Neural cell (in vitro differentiated cells): ENCODE measurements at regions not wholly inside any gene's neighbourhood (a gene's known extent, or its start where the extent isn't known, plus 50 kb on each side); places are given as distances from the start of the nearest gene placed in this dataset.

Experiments
- H2AFZ ChIP-seq: fragments of 200-600, 300-800 bp; sonication (generic), shearing (Covaris generic); 2 replicates; pipeline ENCODE4 v1.6.0; 2014; ENCODE audit warnings: low read depth, mild to moderate bottlenecking, antibody characterized with exemption, low read length, moderate library complexity
- H3F3A ChIP-seq: fragments of 200-600 bp; shearing (Covaris generic); 2 replicates; pipeline ENCODE4 v1.6.1; 2016; ENCODE audit warnings: mild to moderate bottlenecking, moderate library complexity, mixed read lengths, antibody characterized with exemption, low read length; ENCODE audit not compliant: insufficient read depth, poor library complexity, severe bottlenecking
- H3K27ac ChIP-seq: fragments of 200-600, 300-800 bp; sonication (generic), shearing (Covaris generic); 2 replicates; pipeline ENCODE4 v1.5.1; 2014; ENCODE audit warnings: mild to moderate bottlenecking, low read length, moderate library complexity
- H3K27me3 ChIP-seq: fragments of 300-800, 200-600 bp; sonication (generic), shearing (Covaris generic); 2 replicates; pipeline ENCODE4 v1.6.0; 2014; ENCODE audit warnings: mild to moderate bottlenecking, low read depth, low read length, moderate library complexity; ENCODE audit not compliant: insufficient read depth
- H3K36me3 ChIP-seq: fragments of 300-800, 200-600 bp; sonication (generic), shearing (Covaris generic); 2 replicates; pipeline ENCODE4 v1.5.1; 2014; ENCODE audit warnings: mild to moderate bottlenecking, antibody characterized with exemption, low read length, moderate library complexity; ENCODE audit not compliant: insufficient read depth
- H3K4me2 ChIP-seq: fragments of 300-800, 200-600 bp; sonication (generic), shearing (Covaris generic); 2 replicates; pipeline ENCODE4 v1.6.0; 2014; ENCODE audit warnings: mild to moderate bottlenecking, low read length
- H3K4me3 ChIP-seq: fragments of 300-800, 200-600 bp; sonication (generic), shearing (Covaris generic); 2 replicates; pipeline ENCODE4 v1.5.1; 2014; ENCODE audit warnings: mild to moderate bottlenecking, low read length, moderate library complexity
- H3K79me2 ChIP-seq: fragments of 200-600 bp; shearing (Covaris generic); replicated peaks from 2 replicates; pipeline ENCODE4 v1.6.0; 2014; ENCODE audit warnings: mild to moderate bottlenecking, low read length, moderate library complexity; ENCODE audit not compliant: insufficient read depth
- H3K9ac ChIP-seq: fragments of 300-800, 200-600 bp; sonication (generic), shearing (Covaris generic); 2 replicates; pipeline ENCODE4 v1.6.1; 2016; ENCODE audit warnings: mild to moderate bottlenecking, low read length, mixed read lengths
- H3K9me2 ChIP-seq: fragments of 200-600 bp; shearing (Covaris generic); 2 replicates; pipeline ENCODE4 v1.6.1; 2016; ENCODE audit warnings: mild to moderate bottlenecking, low read length, mixed read lengths; ENCODE audit not compliant: insufficient read depth
- H3K9me3 ChIP-seq: fragments of 200-600, 300-800 bp; sonication (generic), shearing (Covaris generic); 2 replicates; pipeline ENCODE4 v1.6.1; 2016; ENCODE audit warnings: mild to moderate bottlenecking, mixed run types, low read length, moderate library complexity, mixed read lengths
- H4K20me1 ChIP-seq: fragments of 200-600 bp; shearing (Covaris generic); 2 replicates; pipeline ENCODE4 v1.6.1; 2016; ENCODE audit warnings: mild to moderate bottlenecking, mixed run types; ENCODE audit not compliant: insufficient read depth
- CTCF ChIP-seq: fragments of 450-650 bp; IDR thresholded peaks from 2 replicates; pipeline ENCODE4 v1.5.1; 2014; ENCODE audit warnings: antibody characterized with exemption, mild to moderate bottlenecking, moderate library complexity; ENCODE audit not compliant: poor library complexity, severe bottlenecking
- EP300 ChIP-seq: fragments of 450-650 bp; conservative IDR thresholded peaks from 2 replicates; pipeline ENCODE4 v1.6.1; 2014; ENCODE audit warnings: antibody characterized with exemption, mild to moderate bottlenecking, moderate library complexity; ENCODE audit not compliant: poor library complexity, severe bottlenecking
- EZH2 ChIP-seq: fragments of 200-600, 300-800 bp; shearing (Covaris generic), sonication (generic); IDR thresholded peaks from 2 replicates; pipeline ENCODE4 v1.6.1; 2014; ENCODE audit warnings: antibody characterized with exemption, low read length, borderline replicate concordance, mild to moderate bottlenecking; ENCODE audit not compliant: insufficient read depth, poor library complexity, severe bottlenecking
- MXI1 ChIP-seq: fragments of 450-650 bp; conservative IDR thresholded peaks from 2 replicates; pipeline ENCODE4 v1.6.1; 2014; ENCODE audit warnings: antibody characterized with exemption, mild to moderate bottlenecking; ENCODE audit not compliant: poor library complexity, severe bottlenecking
- POLR2AphosphoS5 ChIP-seq: IDR thresholded peaks from 2 replicates; pipeline ENCODE4 v1.6.1; 2012
- RAD21 ChIP-seq: fragments of 450-650 bp; conservative IDR thresholded peaks from 2 replicates; pipeline ENCODE4 v1.6.1; 2014; ENCODE audit warnings: antibody characterized with exemption, mild to moderate bottlenecking, moderate library complexity
- REST ChIP-seq: IDR thresholded peaks from 2 replicates; pipeline ENCODE4 v1.6.1; 2012; ENCODE audit warnings: borderline replicate concordance
- SMC3 ChIP-seq: fragments of 450-650 bp; conservative IDR thresholded peaks from 2 replicates; pipeline ENCODE4 v1.6.1; 2014; ENCODE audit warnings: antibody characterized with exemption, mild to moderate bottlenecking, moderate library complexity; ENCODE audit not compliant: poor library complexity
- TAF1 ChIP-seq: IDR thresholded peaks from 2 replicates; pipeline ENCODE4 v1.6.1; 2012; ENCODE audit warnings: low read depth

DNA sequence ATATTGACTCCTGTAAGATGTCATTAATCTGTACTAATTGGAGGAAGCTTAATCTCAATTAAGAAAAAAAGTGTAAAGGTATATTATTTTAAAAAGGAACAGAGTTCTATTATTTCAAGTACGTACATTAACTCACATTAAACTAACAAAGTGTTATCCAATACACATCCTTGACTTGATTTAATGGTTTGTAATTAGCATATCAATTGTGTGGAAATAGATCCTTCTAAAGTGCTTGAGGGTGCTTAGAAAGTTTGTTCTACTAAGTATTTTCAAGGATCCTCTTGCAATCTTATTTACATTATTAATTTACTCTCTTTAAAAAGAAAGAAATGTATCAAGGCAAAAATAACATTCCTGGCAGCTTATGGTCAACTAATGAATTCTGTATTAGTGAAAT lies 720.3 kb downstream of the KCNJ3 start:
- Histone ChIP-seq H2AFZ (no peak overlapping the region), H3F3A (no peaks in the 10 kb centered on the region), H3K4me2 (no peak overlapping the region), H3K27me3 (no peaks in the 10 kb centered on the region), H4K20me1 (no peaks in the 10 kb centered on the region), H3K9me3 (no peaks in the 10 kb centered on the region), H3K4me3 (no peak overlapping the region), H3K9me2 (no peaks in the 10 kb centered on the region), H3K36me3 (no peaks in the 10 kb centered on the region), H3K79me2 (no peaks in the 10 kb centered on the region), H3K9ac (no peak overlapping the region), H3K27ac (no peak overlapping the region)
- TF ChIP-seq TAF1 (no peak), EP300 (no peak), CTCF (no peak), SMC3 (no peak), RAD21 (no peak), POLR2AphosphoS5 (no peak), REST (no peak)

- no peak overlapping the region for H3K9ac ChIP-seq
- no peak overlapping the region for H2AFZ ChIP-seq
- no peak for TF ChIP-seq CTCF
- no peak for TF ChIP-seq POLR2AphosphoS5
- no peak for TF ChIP-seq TAF1
- no peak for TF ChIP-seq MXI1
- TF ChIP-seq EP300, result no peak
- TF ChIP-seq RAD21, result no peak
- no peak for TF ChIP-seq SMC3
- TF ChIP-seq EZH2, result no peak
- no peak for TF ChIP-seq REST
- no peak overlapping the region for H3K4me3 ChIP-seq
- H3K27me3 ChIP-seq, result no peaks in the 10 kb centered on the region
- no peaks in the 10 kb centered on the region for H3K36me3 ChIP-seq
- H3F3A ChIP-seq, result no peaks in the 10 kb centered on the region
- H3K27ac ChIP-seq, result no peak overlapping the region
- H4K20me1 ChIP-seq, result no peaks in the 10 kb centered on the region
- no peak overlapping the region for H3K4me2 ChIP-seq
- no peaks in the 10 kb centered on the region for H3K9me2 ChIP-seq
- no peaks in the 10 kb centered on the region for H3K79me2 ChIP-seq
- no peaks in the 10 kb centered on the region for H3K9me3 ChIP-seq
Measured at GRCh38 chr2:155412598-155412997, 714.1 kb downstream of the KCNJ3 start.
